IMR-90 (cell line): ENCODE measurements at regions not wholly inside any gene's neighbourhood (a gene's known extent, or its start where the extent isn't known, plus 50 kb on each side); places are given as distances from the start of the nearest gene placed in this dataset.

Source experiments
- ATAC-seq: fragments of 200-7000 bp; cut with Tn5 transposase; 2 replicates; pipeline ENCODE4 v1.9.1; 2020; ENCODE audit warnings: low read depth, mild to moderate bottlenecking, moderate library complexity
- BruUV-seq: library from RNA; stranded (reverse); fragments of 400-500 nt; replicated peaks from 2 replicates; lab custom pipeline; 2021; lab: Mats Ljungman, UMichigan
- CTCF ChIA-PET: fragments of 300-600 bp; formaldehyde crosslinking; extraction: SDS; loops from one replicate; lab custom pipeline; 2021; ENCODE audit warnings: antibody characterized with exemption; lab: Yijun Ruan, JAX
- POLR2A ChIA-PET: fragments of 300-600 bp; sonication (Branson Sonifier 250); formaldehyde crosslinking; loops from one replicate; lab custom pipeline; 2022; ENCODE audit warnings: antibody characterized with exemption; ENCODE audit not compliant: unreplicated experiment; lab: Charles Lee
- DNase-seq: peaks from one replicate; pipeline ENCODE4 v3.0.0; 2013
- H2AFZ ChIP-seq: replicated peaks from 2 replicates; pipeline ENCODE3; 2013; ENCODE audit warnings: low read length, mild to moderate bottlenecking; ENCODE audit not compliant: poor library complexity
- H2AK5ac ChIP-seq: 2 replicates; pipeline ENCODE4 v1.6.1; 2013; ENCODE audit warnings: low read depth, low read length, inconsistent platforms
- H2AK9ac ChIP-seq: replicated peaks from 2 replicates; pipeline ENCODE3; 2013; ENCODE audit warnings: mild to moderate bottlenecking, low read depth, low read length, moderate library complexity; ENCODE audit not compliant: poor library complexity
- H2BK120ac ChIP-seq: 2 replicates; pipeline ENCODE4 v1.6.1; 2013; ENCODE audit warnings: low read depth, low read length, inconsistent platforms
- H2BK15ac ChIP-seq: 3 replicates; pipeline ENCODE4 v1.6.1; 2013; ENCODE audit warnings: low read depth, low read length, inconsistent platforms
- H2BK20ac ChIP-seq: 2 replicates; pipeline ENCODE4 v1.6.1; 2013; ENCODE audit warnings: low read depth, mild to moderate bottlenecking, inconsistent platforms, low read length, moderate library complexity
- H2BK5ac ChIP-seq: 2 replicates; pipeline ENCODE4 v1.6.1; 2013; ENCODE audit warnings: mild to moderate bottlenecking, low read depth, low read length, inconsistent platforms; ENCODE audit not compliant: poor library complexity, severe bottlenecking
- H3K14ac ChIP-seq: replicated peaks from 2 replicates; pipeline ENCODE4 v1.6.1; 2013; ENCODE audit warnings: low read depth, low read length, inconsistent platforms
- H3K18ac ChIP-seq: 2 replicates; pipeline ENCODE4 v1.6.1; 2013; ENCODE audit warnings: low read depth, low read length, control low read depth
- H3K23ac ChIP-seq: 2 replicates; pipeline ENCODE4 v1.6.1; 2013; ENCODE audit warnings: low read depth, low read length, inconsistent platforms
- H3K27ac ChIP-seq: 2 replicates; pipeline ENCODE4 v1.5.1; 2013; ENCODE audit warnings: mild to moderate bottlenecking, control low read depth, low read length; ENCODE audit not compliant: insufficient read depth
- H3K27me3 ChIP-seq: 2 replicates; pipeline ENCODE4 v1.6.1; 2013; ENCODE audit warnings: low read length; ENCODE audit not compliant: control insufficient read depth, insufficient read depth
- H3K36me3 ChIP-seq: 2 replicates; pipeline ENCODE4 v1.6.1; 2013; ENCODE audit warnings: low read length, mixed read lengths; ENCODE audit not compliant: control insufficient read depth, insufficient read depth
- H3K4ac ChIP-seq: 2 replicates; pipeline ENCODE4 v1.6.1; 2013; ENCODE audit warnings: low read depth, low read length, inconsistent platforms
- H3K4me1 ChIP-seq: 2 replicates; pipeline ENCODE4 v1.6.1; 2013; ENCODE audit warnings: low read length, mixed read lengths; ENCODE audit not compliant: control insufficient read depth, insufficient read depth
- H3K4me2 ChIP-seq: 2 replicates; pipeline ENCODE4 v1.6.1; 2013; ENCODE audit warnings: low read depth, mild to moderate bottlenecking, control low read depth, low read length, moderate library complexity
- H3K4me3 ChIP-seq: 2 replicates; pipeline ENCODE4 v1.5.1; 2013; ENCODE audit warnings: low read depth, mild to moderate bottlenecking, control low read depth, low read length, moderate library complexity; ENCODE audit not compliant: insufficient read depth
- H3K56ac ChIP-seq: 2 replicates; pipeline ENCODE4 v1.6.1; 2013; ENCODE audit warnings: low read length, inconsistent platforms; ENCODE audit not compliant: insufficient read depth; ENCODE audit errors: extremely low read depth
- H3K79me1 ChIP-seq, 2 experiments: 2 replicates each; pipeline ENCODE4 v1.6.1; 2013; ENCODE audit warnings: low read length in 2 of 2, inconsistent platforms in 1 of 2, low read depth in 1 of 2
- H3K9ac ChIP-seq: 2 replicates; pipeline ENCODE4 v1.6.1; 2013; ENCODE audit warnings: low read depth, low read length, control low read depth
- H3K9me1 ChIP-seq: 2 replicates; pipeline ENCODE4 v1.6.1; 2013; ENCODE audit warnings: low read length, inconsistent platforms; ENCODE audit not compliant: insufficient read depth
- H3K9me3 ChIP-seq: 2 replicates; pipeline ENCODE4 v1.6.1; 2013; ENCODE audit warnings: low read length; ENCODE audit not compliant: control insufficient read depth, insufficient read depth
- H4K20me1 ChIP-seq: 2 replicates; pipeline ENCODE4 v1.6.1; 2013; ENCODE audit warnings: low read length, inconsistent platforms; ENCODE audit not compliant: insufficient read depth
- H4K5ac ChIP-seq: 2 replicates; pipeline ENCODE4 v1.6.1; 2013; ENCODE audit warnings: mild to moderate bottlenecking, low read depth, low read length, control low read depth
- H4K8ac ChIP-seq, 2 experiments: 2 replicates each; pipeline ENCODE4 v1.6.1; 2013; ENCODE audit warnings: low read depth in 2 of 2, low read length in 2 of 2, control low read depth in 1 of 2, inconsistent platforms in 1 of 2
- H4K91ac ChIP-seq: 2 replicates; pipeline ENCODE4 v1.6.1; 2013; ENCODE audit warnings: low read depth, low read length, inconsistent platforms; ENCODE audit not compliant: insufficient read depth
- CTCF ChIP-seq: conservative IDR thresholded peaks from 2 replicates; pipeline ENCODE4 v1.5.1; 2012; ENCODE audit warnings: mild to moderate bottlenecking, low read depth, low read length, improper control_type of control experiment
- SMC3 ChIP-seq: fragments of 150-350 bp; IDR thresholded peaks from 2 replicates; pipeline ENCODE4 v1.6.1; 2016; ENCODE audit warnings: low read depth, mild to moderate bottlenecking, antibody characterized with exemption, low read length, moderate library complexity
- WGBS, 2 experiments: methylation state at CpG; one replicate each; pipeline versions ENCODE4 v1.1.5 to v1.1.7; 2013; ENCODE audit warnings: missing lambda C conversion rate in 2 of 2; ENCODE audit not compliant: insufficient read length in 1 of 2; ENCODE audit errors: extremely low coverage in 2 of 2; 5-methylcytosine and 5-hydroxymethylcytosine counted together
- dilution Hi-C: fragments of 300-500 bp; cut with HindIII; formaldehyde crosslinking; loops from one replicate; pipeline ENCODE4 v1.14.3; 2018; ENCODE audit warnings: low sequenced_read_pairs; ENCODE audit not compliant: unreplicated experiment
- in situ Hi-C: fragments of 300-500 bp; cut with MboI; formaldehyde crosslinking; loops from 3 replicates; pipeline ENCODE4 v1.14.3; 2019; ENCODE audit warnings: low sequenced_read_pairs, inconsistent platforms, mixed read lengths
- intact Hi-C: fragments of 100-400 bp; cut with micrococcal nuclease; formaldehyde crosslinking; loops from 2 replicates; pipeline ENCODE4 v1.10.0; 2022

DNA sequence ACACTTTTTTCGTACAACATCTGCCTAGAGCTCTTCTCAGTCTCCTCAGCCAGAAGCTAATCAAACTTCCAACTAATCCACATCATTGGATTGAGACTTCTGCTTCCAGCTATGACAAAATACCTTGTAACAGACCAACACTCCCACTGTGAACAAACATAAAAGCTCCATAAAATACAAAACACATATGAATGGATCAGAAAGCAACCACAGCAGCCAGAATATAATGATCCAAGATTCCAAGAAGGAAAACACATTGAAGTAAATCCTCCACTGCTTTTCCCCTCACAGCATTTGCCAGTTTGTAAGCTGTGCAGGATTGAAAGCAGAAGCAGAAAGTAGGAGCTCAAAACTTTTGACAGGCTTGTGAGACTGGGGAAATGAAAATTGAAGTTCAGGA is 863.2 kb downstream of the TUSC7 start:
- no peak overlapping the region for H2AK9ac ChIP-seq
- no peak overlapping the region for H2BK120ac ChIP-seq
- H3K27me3 ChIP-seq: no peaks in the 10 kb centered on the region
- ChIA-PET POLR2A (no interaction called here), CTCF (interaction anchor here (0.9 kb wide), 1 partner anchor 12 kb away, joined by 3 read pairs; no protein-coding TSS in a partner anchor)
- no peak overlapping the region for H3K4ac ChIP-seq
- no peak for ATAC-seq
- H3K56ac ChIP-seq: no peak overlapping the region
- H3K23ac ChIP-seq: no peak overlapping the region
- H2BK15ac ChIP-seq: no peak overlapping the region
- H3K4me1 ChIP-seq: peaks cover under 1% of the 10 kb centered on the region; the same call in 1 of the 2 replicates
- no peak for DNase-seq
- no peak overlapping the region for H4K5ac ChIP-seq
- H4K8ac ChIP-seq: no peak overlapping the region
- no TSS peak for BruUV-seq
- no peak overlapping the region for H4K91ac ChIP-seq
- H3K9me1 ChIP-seq: no peaks in the 10 kb centered on the region
- no peak overlapping the region for H3K4me3 ChIP-seq
- H4K20me1 ChIP-seq: no peaks in the 10 kb centered on the region
- no peak overlapping the region for H3K18ac ChIP-seq
- H3K9me3 ChIP-seq: no peaks in the 10 kb centered on the region
- intact Hi-C loops: no loop called here
- no CpG with 5 or more reads among the region's 1 CpG for WGBS, 2 experiments
- no peak overlapping the region for H3K9ac ChIP-seq
- no peak overlapping the region for H3K27ac ChIP-seq
- no peak overlapping the region for H2AK5ac ChIP-seq
- TF ChIP-seq CTCF (no peak), SMC3 (no peak)
- H2BK20ac ChIP-seq: no peak overlapping the region
- no peak overlapping the region for H2BK5ac ChIP-seq
- no peaks in the 10 kb centered on the region for H3K36me3 ChIP-seq
- dilution Hi-C loops: no loop called here
- H3K14ac ChIP-seq: no peak overlapping the region
- H3K79me1 ChIP-seq: no peaks in the 10 kb centered on the region
- H3K4me2 ChIP-seq: no peak overlapping the region
- H2AFZ ChIP-seq: no peak overlapping the region
- in situ Hi-C loops: no loop called here
